HG02623 (cell line): ENCODE measurements at regions not wholly inside any gene's neighbourhood (a gene's known extent, or its start where the extent isn't known, plus 50 kb on each side); places are given as distances from the start of the nearest gene placed in this dataset.

ENCODE experiments used
- ATAC-seq: cut with Tn5 transposase; IDR thresholded peaks from one replicate; pipeline ENCODE4 v1.9.1; 2021; ENCODE audit warnings: moderate library complexity; ENCODE audit not compliant: unreplicated experiment

DNA sequence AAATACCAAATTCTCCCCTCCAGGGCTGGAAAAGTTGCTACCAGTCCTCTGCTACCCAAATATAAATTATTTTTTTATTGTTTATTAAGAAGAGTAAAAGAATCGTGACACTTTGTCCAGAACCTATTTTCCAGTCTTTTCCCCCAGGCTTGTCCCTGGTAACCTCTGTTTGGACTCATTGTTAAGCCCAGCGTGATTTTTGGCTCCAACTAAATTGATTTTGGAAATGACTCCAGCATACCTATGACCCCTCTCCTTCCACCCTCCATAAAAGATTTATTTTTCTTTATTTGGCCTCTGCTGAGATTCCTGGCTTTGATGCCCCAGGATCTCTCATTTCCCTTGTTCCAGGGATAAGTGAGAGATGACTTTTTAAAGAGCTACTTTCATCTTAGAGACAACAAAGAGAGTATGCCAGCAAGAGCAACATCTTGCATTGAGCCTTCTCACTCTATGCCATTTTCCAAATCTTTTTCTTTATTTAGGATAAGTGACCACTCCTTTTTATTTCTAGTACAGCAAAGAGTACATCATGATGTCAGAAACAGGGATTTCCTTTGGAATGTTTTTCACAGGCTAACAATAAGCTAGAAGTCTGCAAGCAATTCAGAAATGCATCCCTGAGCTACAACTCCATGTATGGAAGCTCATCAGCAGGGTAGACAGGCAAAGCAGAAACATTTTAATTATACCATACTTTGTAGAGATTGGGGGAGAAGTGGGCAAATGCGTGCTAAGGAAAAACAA, 75.8 kb downstream of the DAD1 start:
- no peak for ATAC-seq

DNA sequence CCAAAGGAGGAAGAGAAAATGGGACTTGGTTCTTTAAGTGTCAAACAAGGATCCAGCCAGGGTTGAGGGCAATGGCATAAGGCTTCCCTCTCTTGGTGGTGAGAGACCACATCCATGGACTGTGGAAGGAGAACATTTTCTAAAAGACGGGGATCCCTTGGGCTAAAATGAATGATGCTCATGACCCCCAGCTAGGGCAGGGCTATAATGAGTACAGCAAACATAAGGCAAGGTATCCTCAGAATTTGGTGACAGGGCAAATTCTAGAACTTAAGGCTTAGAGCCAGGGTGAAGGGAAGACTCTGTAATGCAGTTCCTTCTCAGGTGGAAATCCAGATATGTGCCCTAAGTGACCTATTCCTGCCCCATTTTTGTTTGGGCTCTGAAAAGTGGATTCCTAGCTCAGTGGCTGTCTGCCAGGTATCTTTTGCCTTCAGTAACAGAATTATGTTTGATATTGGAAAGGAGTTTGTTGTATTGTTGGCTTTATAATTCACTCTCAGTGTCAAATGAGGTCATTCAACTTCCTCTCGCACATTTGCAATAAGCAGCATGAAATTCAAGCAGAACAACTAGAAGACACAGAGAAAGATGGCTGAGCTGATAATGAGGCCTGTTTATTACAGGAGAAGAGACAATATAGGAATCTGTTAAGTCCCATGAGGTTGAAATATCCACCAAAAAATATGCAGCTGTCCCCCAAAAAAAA, 76.8 kb downstream of the DAD1 start:
- ATAC-seq = no peak

DNA sequence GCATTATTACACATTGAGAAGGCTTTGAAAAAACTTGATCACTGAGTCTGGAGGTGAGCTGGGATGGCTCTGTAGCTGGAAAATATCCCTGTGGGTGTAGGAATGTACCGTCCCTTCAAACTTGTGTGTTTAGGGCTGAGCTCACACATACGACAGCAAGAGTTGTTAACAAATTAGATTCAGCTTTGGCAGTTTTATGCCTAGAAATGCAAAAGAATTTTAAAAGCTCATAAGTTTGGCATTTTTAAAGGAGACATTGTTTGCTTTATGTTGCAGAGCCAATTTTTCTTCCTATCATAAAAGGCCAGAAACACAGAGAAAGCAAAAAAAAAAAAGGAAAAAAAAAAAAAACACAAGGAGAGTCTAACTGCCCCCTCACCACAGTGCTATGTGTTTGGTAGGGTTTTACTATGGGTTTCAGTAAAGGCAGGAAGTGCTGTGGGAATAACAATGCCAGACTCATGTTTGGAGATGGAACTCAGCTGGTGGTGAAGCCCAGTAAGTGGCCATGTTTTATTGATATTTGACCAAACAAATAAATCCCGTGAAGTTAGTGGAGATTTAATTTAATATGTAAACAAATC, 78.4 kb downstream of the DAD1 start:
- ATAC-seq = no peak

- no peak for ATAC-seq
Observed at GRCh38 chr14:22509751-22510300, 79.2 kb downstream of the DAD1 start.

DNA sequence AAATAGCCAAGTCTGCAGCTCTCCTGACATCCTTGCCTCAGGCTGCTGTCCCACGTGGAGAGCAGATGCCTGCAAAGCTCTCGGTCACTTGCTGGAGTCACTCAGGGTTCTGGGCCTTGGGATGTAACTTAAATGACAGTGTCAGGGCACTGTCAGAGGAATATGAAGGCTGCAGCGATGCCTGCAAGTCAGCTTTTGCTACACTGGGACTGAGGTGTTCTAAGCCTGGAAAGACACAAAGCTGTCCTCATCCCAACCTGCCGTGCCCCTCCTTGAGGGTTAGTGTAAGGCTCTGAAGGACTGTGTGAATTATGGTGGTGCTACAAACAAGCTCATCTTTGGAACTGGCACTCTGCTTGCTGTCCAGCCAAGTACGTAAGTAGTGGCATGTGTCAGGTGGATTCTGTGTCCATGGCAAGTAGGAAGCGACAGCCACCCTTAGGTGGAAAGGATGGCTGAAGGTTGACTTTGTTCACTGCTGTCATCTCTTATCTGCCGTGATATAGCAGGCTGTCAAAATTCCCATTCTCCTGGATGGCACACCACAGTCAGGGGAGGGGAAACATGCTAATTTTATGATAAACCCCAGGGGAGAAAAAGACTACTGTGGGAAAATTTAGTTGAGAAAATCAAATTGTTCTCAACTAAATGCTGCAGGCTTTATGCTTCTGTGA, 79.9 kb downstream of the DAD1 start:
- ATAC-seq = no peak

GRCh38 chr14:22508662-22509035, 80.4 kb downstream of the DAD1 start:
- ATAC-seq = no peak

DNA sequence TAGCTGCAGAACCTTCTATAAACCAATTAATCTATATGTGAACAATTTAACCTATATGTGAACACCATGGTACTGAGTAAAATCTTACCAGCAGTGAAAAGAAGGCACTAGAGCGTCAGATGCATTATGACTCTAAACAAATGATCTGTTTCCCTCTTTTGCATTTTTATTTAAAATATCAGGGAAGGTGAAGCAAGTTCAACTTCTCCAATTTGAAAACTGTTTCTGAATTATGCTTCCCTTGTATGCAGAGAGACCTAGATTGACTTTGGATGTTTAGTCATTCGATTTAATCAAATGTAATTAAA, 80.9 kb downstream of the DAD1 start:
- no peak for ATAC-seq

GRCh38 chr14:22506778-22507351, 82.2 kb downstream of the DAD1 start:
- ATAC-seq = no peak

GRCh38 chr14:22506378-22506710, 82.7 kb downstream of the DAD1 start:
- ATAC-seq = no peak

DNA sequence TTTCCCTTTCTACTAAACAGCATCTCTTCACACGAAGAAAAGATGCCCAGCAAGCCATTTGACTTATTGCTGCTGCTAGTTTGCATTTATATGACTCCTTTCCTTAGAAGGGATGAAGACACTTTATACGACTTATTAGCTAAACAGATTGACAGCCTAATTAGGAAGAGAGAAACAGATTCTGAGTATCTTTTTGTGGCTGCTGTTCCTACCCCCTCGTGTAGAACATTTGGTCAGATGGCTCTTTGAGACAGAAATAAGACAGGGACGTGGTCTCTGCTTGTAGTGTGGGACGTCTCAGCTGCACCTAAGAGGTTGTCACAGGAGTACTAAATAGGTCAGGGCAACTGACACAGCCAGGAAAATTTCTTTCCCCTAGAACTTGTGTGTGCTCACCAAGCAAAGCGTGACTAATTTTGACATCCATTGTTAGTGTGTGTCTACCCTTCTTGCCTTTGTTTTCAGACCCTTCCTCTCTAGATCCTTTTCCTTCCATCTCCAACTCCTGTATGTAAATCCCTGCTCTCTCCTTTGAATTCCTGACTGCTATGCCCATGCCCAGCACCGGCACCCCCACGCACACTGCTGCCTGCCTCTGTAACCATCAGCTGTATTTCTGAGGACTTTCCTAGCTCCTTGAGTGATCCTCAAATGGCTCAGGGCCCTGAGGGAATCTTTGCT, 83.2 kb downstream of the DAD1 start:
- ATAC-seq = no peak

DNA sequence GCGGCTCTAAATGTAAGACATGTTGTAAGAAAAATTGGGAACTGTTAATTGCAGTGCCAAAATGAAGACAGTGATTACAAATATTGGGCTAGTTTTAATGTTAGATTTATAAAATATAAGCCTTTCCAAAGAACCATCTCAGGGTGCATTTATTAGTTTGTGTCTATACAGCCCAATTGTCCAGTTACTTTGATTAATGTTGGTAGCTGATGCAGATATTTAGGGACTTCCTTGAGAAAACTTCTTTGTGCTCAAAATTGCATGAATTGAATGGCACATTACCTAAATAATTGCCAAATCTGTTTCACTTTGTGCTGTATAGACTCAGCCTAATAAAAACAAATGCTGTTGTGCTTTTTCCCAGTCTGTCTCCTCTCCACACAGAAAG, 83.7 kb downstream of the DAD1 start:
- ATAC-seq = no peak

GRCh38 chr14:22502551-22502950, 86.5 kb downstream of the DAD1 start:
- ATAC-seq = no peak

- no peak for ATAC-seq
Observed at GRCh38 chr14:22502007-22502406, 87.0 kb downstream of the DAD1 start.

- ATAC-seq = no peak
Observed at GRCh38 chr14:22500954-22501726, 87.9 kb downstream of the DAD1 start.

- ATAC-seq = no peak
Observed at GRCh38 chr14:22500525-22500924, 88.5 kb downstream of the DAD1 start.

- ATAC-seq = no peak
Observed at GRCh38 chr14:22497671-22498093, 91.3 kb downstream of the DAD1 start.

- ATAC-seq = no peak
Observed at GRCh38 chr14:22497144-22497423, 91.9 kb downstream of the DAD1 start.

GRCh38 chr14:22494486-22495135, 94.4 kb downstream of the DAD1 start:
- ATAC-seq = no peak

GRCh38 chr14:22493753-22494152, 95.3 kb downstream of the DAD1 start:
- ATAC-seq = no peak
